NCI-H524 treated with DMSO at 0.1 percent for 48 hours (cell line): ENCODE measurements at regions not wholly inside any gene's neighbourhood (a gene's known extent, or its start where the extent isn't known, plus 50 kb on each side); places are given as distances from the start of the nearest gene placed in this dataset.
A peak's percentile ranks its signal among the peaks of the same experiment; 100 is the strongest.

Experiments used
- DNase-seq: peaks from one replicate; lab custom pipeline; 2025; lab: John Stamatoyannopoulos, UW

DNA sequence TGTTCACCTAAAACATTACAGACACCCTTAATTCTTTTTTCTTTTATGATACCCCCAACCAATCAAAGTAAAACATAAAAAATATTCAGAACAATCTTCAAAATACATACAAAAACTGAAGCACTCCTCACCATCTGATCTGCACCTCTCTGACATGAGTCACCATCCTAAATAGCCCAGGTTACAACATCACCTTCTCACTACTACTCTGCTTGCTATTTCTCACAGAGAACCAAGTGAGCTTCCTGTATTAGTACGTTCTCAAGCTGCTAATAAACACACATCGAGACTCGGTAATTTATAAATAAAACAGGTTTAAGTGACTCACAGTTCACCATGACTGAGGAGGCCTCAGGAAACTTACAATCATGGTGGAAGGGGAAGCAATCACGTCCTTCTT lies 183.5 kb downstream of the CBLN2 start:
- DNase-seq: no peak

DNA sequence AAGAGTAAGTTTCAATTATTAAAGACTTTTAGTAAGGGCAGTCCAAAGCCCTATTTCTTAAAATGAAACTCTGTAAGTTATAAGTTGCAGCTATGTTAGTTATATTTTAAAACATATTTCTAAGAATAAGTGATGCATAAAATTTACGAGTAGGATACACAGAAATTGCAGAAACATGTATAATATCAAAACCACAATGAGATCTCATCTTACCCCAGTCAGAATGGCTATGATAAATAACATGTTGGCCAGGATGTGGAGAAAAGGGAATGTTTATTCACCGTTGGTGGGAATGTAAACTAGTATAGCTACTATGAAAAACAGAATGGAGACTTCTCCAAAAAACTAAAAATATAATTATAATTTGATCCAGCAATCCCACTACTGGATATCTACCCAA lies 201.2 kb downstream of the CBLN2 start:
- DNase-seq: no peak

- no peak for DNase-seq
Observed at GRCh38 chr18:72339976-72340375, 204.2 kb downstream of the CBLN2 start.

DNA sequence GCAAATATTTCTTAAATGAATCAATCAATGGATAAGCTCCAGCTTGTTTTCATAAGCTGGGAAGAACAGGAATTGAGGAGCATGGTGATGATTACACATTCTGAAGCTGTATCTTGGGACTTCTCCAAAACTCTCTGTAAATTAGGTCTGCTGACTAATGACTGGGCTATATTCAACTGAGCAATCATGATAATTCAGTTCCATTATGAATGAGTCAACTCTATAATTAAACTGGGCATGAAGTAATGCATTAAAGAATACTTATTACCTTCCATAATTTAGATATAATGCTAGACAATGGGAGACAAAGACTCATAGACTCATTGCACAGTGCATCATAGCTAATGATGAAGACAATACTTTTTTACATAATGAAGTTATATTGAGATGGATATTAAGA lies 207.4 kb downstream of the CBLN2 start:
- DNase-seq: no peak

DNA sequence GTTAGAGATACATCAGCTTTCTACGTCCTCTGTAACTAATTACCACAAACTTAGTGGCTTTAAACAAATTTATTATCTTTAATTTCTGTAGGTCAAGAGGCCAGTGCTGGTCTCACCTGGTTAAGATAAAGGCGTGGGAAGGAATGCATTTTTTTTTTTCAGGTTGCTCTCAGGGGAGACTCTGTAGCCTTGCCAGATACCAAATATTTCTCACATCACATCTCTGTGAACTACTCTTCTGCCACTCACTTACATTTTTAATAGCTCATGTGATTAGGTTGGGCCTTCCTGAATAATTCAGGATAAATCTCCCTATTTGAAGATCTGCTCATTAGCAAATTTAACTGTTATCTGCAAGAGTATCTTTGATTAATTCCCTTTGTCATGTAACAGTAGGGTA lies 214.6 kb downstream of the CBLN2 start:
- DNase-seq: no peak

GRCh38 chr18:72325307-72325706 lies 218.8 kb downstream of the CBLN2 start:
- no peak for DNase-seq

DNA sequence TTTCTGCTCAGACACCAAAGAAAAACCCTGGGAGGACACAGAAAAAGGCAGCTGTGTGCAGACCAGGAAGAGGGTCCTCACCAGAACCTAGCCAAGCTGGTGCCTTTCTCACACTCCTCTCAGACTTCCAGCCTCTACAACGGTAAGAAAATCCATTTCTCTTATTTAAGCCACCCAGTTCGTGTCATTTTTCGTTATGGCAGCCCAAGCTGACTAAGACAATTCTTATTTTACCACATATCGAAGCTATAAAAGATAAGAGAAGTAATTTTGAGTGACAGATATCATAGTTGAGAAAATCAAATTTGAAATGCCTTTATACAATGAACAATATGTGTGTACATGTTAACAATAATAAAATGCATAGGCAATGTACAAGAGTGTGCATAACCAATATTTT lies 219.5 kb downstream of the CBLN2 start:
- DNase-seq: no peak

DNA sequence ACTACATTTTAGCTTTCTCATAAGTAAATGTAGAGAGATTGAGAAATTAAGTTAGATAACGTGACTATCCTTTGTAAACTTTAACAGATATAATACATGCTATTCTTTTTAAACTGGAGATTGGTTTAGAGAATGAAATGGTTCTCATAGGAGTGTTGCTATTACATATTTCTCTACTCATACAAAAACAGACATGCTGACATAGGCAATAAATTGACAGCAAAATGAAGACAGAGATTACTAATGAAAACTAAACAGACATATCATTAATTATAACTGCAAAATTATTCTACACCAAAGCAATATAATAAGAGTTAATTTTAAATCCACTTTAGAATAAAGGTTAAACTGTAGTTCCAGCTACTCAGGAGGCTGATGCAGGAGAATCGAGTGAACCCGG lies 227.6 kb downstream of the CBLN2 start:
- no peak for DNase-seq

DNA sequence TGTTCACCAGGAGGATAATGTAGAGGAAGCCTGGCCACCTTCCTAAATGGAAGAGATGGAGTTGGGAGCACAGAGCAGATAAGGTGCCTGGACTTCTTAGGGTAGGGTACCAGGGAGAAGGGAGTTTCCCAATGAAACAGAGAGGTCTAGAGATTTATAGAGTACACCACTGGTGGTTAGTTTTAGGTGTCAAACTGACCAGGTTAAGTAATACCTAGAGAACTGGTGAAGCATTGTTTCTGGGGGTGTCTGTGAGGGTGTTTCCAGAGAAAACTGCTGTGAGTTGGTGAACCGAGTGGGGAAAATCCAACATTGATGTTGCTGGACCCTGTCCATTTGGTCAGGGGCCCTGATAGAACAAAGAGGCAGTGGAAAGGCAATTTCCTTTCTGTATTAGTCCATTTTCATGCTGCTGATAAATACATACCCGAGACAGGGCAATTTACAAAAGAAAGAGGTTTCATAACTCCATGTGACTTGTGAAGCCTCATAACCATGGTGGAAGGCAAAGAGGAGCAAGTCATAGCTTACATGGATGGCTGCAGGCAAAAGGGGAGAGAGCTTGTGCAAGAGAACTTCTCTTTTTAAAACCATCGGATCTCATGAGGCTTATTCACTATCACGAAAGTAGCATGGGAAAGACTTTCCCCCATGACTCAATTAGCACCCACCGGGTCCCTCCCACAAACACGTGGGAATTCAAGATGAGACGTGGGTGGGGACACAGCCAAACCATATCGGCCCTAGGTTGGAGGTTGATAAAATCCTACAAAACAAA lies 260.8 kb downstream of the CBLN2 start:
- DNase-seq: no peak

GRCh38 chr18:72273025-72273424 lies 271.1 kb downstream of the CBLN2 start:
- no peak for DNase-seq

- no peak for DNase-seq
Observed at GRCh38 chr18:72261590-72261989, 282.6 kb downstream of the CBLN2 start.

- DNase-seq: no peak
Observed at GRCh38 chr18:72246076-72246475, 298.1 kb downstream of the CBLN2 start.

- DNase-seq: no peak
Observed at GRCh38 chr18:72235422-72235821, 308.7 kb downstream of the CBLN2 start.

GRCh38 chr18:72233106-72233505 lies 311.0 kb downstream of the CBLN2 start:
- no peak for DNase-seq

GRCh38 chr18:72232644-72233043 lies 311.5 kb downstream of the CBLN2 start:
- DNase-seq: no peak

DNA sequence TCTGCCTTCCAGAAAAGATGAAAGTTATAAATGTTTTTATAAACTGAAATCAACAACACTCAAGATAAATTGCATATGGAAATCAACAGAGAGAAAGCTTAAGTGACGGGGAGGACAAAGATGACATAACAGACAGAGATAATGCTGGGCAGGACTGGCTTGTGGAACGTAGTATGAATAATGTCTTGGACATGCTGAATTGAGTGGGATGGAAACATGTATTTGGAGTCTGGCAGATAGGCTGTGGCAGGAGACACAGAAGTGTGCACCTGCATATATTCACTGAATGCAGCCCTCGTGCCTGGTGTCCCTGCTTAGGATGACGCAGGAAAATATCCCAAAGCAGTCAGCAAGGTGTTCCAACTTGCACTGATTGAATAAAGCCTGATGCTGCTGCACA lies 318.2 kb downstream of the CBLN2 start:
- DNase-seq: no peak

DNA sequence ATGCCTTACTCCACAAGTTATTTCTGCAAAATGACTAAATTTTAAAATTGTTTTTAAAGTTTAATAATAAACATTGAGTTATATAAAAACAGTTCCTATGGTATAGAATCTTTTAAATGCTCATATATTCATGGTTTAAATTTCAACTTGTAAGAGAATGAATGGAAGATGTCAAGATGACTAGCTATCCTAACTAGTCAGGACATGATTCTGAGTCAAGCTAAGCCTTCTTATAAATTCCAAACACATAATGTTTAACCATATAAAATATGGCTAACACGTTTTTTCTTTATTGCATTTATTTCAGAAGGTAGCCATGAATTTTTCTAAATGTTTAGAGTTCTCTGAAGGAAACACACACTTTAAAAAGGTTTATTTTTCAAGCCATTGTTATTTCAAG lies 320.4 kb downstream of the CBLN2 start:
- DNase-seq: no peak

DNA sequence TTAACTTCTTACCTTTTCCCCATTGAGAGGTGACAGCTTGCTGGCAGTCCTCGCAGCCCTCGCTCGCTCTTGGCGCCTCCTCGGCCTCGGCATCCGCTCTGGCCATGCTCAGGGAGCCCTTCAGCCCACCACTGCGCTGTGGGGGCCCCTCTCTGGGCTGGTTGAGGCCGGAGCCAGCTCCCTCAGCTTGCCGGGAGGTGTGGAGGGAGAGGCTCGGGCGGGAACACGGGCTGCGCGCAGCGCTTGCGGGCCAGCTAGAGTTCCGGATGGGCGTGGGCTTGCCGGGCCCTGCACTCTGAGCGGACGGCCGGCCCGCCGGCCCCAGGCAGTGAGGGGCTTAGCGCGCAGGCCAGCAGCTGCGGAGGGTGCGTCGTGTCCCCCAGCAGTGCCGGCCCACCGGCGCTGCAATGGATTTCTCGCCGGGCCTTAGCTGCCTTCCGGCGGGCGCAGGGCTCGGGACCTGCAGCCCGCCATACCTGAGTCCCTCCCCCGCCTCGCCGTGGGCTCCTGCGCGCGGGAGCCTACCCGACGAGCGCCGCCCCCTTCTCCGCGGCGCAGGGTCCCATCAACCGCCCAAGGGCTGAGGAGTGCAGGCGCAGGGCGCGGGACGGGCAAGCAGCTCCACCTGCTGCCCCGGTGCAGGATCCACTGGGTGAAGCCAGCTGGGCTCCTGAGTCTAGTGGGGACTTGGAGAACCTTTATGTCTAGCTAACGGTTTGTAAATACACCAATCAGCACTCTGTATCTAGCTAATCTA lies 335.0 kb downstream of the CBLN2 start:
- no peak for DNase-seq

GRCh38 chr18:72207280-72207679 lies 336.9 kb downstream of the CBLN2 start:
- no peak for DNase-seq

- peak; percentile 3 for DNase-seq
Observed at GRCh38 chr18:72206814-72207213, 337.3 kb downstream of the CBLN2 start.

- DNase-seq: no peak
Observed at GRCh38 chr18:72201032-72201431, 343.1 kb downstream of the CBLN2 start.

GRCh38 chr18:72197591-72197990 lies 346.6 kb downstream of the CBLN2 start:
- no peak for DNase-seq

DNA sequence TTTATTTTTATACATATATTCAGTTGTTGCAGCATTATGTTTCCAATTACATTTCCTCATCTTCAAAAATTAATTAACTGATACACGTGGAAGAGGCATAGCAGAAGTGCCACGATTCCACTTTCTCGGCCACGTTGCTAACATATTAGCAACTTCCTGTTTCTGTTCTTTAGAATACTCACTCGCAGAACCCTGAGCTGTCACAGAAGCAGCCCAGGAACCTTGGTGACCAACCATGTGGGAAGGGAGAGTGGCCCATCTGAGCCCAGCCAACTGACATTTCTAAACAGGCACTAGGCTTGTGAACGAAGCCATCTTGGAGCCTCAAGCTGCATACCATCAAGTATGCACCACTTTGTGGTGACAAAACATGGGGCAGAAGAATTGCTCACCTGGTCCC lies 350.1 kb downstream of the CBLN2 start:
- DNase-seq: no peak

GRCh38 chr18:72187956-72188355 lies 356.2 kb downstream of the CBLN2 start:
- DNase-seq: no peak
